HG02642 (cell line): ENCODE measurements at regions not wholly inside any gene's neighbourhood (a gene's known extent, or its start where the extent isn't known, plus 50 kb on each side); places are given as distances from the start of the nearest gene placed in this dataset.
A peak's percentile ranks its signal among the peaks of the same experiment; 100 is the strongest.

Experiments
- ATAC-seq: cut with Tn5 transposase; IDR thresholded peaks from one replicate; pipeline ENCODE4 v1.9.1; 2021; ENCODE audit warnings: mild to moderate bottlenecking; ENCODE audit not compliant: unreplicated experiment, poor library complexity

GRCh38 chr9:87428659-87429058, 69.0 kb upstream of the DAPK1 start:
- no peak for ATAC-seq

GRCh38 chr9:87431837-87432236, 65.8 kb upstream of the DAPK1 start:
- no peak for ATAC-seq

GRCh38 chr9:87433853-87434252, 63.8 kb upstream of the DAPK1 start:
- ATAC-seq = no peak

GRCh38 chr9:87434366-87434765, 63.3 kb upstream of the DAPK1 start:
- no peak for ATAC-seq

GRCh38 chr9:87435189-87435880, 62.3 kb upstream of the DAPK1 start:
- ATAC-seq = no peak

- ATAC-seq = no peak
Observed at GRCh38 chr9:87436716-87437115, 61.0 kb upstream of the DAPK1 start.

- ATAC-seq = no peak
Observed at GRCh38 chr9:87437966-87438365, 59.7 kb upstream of the DAPK1 start.

- no peak for ATAC-seq
Observed at GRCh38 chr9:87441251-87441650, 56.4 kb upstream of the DAPK1 start.

- no peak for ATAC-seq
Observed at GRCh38 chr9:87442451-87442850, 55.2 kb upstream of the DAPK1 start.

GRCh38 chr9:87443006-87443405, 54.7 kb upstream of the DAPK1 start:
- ATAC-seq = no peak

- ATAC-seq = no peak
Observed at GRCh38 chr9:87443461-87443860, 54.2 kb upstream of the DAPK1 start.

- peak; percentile 95 for ATAC-seq
Observed at GRCh38 chr9:87445646-87446045, 52.0 kb upstream of the DAPK1 start.

GRCh38 chr9:87446527-87446926, 51.1 kb upstream of the DAPK1 start:
- ATAC-seq = no peak

- no peak for ATAC-seq
Observed at GRCh38 chr9:87447547-87448432, 49.9 kb upstream of the DAPK1 start.
